OCI-LY3 (cell line): ENCODE measurements at regions not wholly inside any gene's neighbourhood (a gene's known extent, or its start where the extent isn't known, plus 50 kb on each side); places are given as distances from the start of the nearest gene placed in this dataset.

ENCODE experiments used
- H2AFZ ChIP-seq: fragments of 200-600, 300-600 bp; shearing (Covaris generic); 2 replicates; pipeline ENCODE4 v1.6.0; 2014; ENCODE audit warnings: antibody characterized with exemption, low read depth, low read length
- H3K27ac ChIP-seq: fragments of 200-600, 300-600 bp; sonication (generic); 2 replicates; pipeline ENCODE4 v1.5.1; 2014; ENCODE audit warnings: mild to moderate bottlenecking, low read length, moderate library complexity, mixed read lengths
- H3K27me3 ChIP-seq: fragments of 200-600, 300-600 bp; sonication (generic); 2 replicates; pipeline ENCODE4 v1.6.1; 2014; ENCODE audit warnings: low read depth, low read length, mixed read lengths
- H3K36me3 ChIP-seq: fragments of 200-600, 300-600 bp; sonication (generic); replicated peaks from 2 replicates; pipeline ENCODE3; 2014; ENCODE audit warnings: low read depth, low read length, mixed read lengths
- H3K4me1 ChIP-seq: fragments of 300-600, 200-600 bp; sonication (generic); 2 replicates; pipeline ENCODE4 v1.6.1; 2014; ENCODE audit warnings: low read length, mixed read lengths
- H3K4me2 ChIP-seq: fragments of 200-600, 300-600 bp; sonication (generic); 2 replicates; pipeline ENCODE4 v1.6.1; 2014; ENCODE audit warnings: low read length, mixed read lengths
- H3K4me3 ChIP-seq: fragments of 300-600, 200-600 bp; sonication (generic); 2 replicates; pipeline ENCODE4 v1.5.1; 2014; ENCODE audit warnings: antibody characterized with exemption, mild to moderate bottlenecking, low read length, moderate library complexity
- H3K79me2 ChIP-seq: fragments of 300-600, 200-600 bp; shearing (Covaris generic); 2 replicates; pipeline ENCODE4 v1.6.1; 2014; ENCODE audit warnings: mild to moderate bottlenecking, low read length, mixed read lengths
- H3K9ac ChIP-seq: fragments of 300-600, 200-600 bp; shearing (Covaris generic); 2 replicates; pipeline ENCODE4 v1.6.0; 2014; ENCODE audit warnings: mild to moderate bottlenecking, low read length, moderate library complexity
- H3K9me3 ChIP-seq: fragments of 200-600, 300-600 bp; shearing (Covaris generic); 2 replicates; pipeline ENCODE4 v1.6.1; 2014; ENCODE audit warnings: low read length, mixed read lengths; ENCODE audit not compliant: insufficient read depth
- H4K20me1 ChIP-seq: fragments of 200-600, 300-600 bp; sonication (generic); 2 replicates; pipeline ENCODE4 v1.6.1; 2016; ENCODE audit warnings: low read length, mixed read lengths; ENCODE audit not compliant: insufficient read depth
- EZH2phosphoT487 ChIP-seq: fragments of 200-600 bp; shearing (Covaris generic); IDR thresholded peaks from 2 replicates; pipeline ENCODE4 v1.6.1; 2018; ENCODE audit warnings: antibody characterized with exemption, mixed run types, low read depth
- TF ChIP-seq, protein P1 (sequence below): fragments of 200-600, 300-600 bp; sonication (generic); IDR thresholded peaks from 2 replicates; pipeline ENCODE4 v1.5.1; 2014; ENCODE audit warnings: antibody characterized with exemption, low read length, low read depth

DNA sequence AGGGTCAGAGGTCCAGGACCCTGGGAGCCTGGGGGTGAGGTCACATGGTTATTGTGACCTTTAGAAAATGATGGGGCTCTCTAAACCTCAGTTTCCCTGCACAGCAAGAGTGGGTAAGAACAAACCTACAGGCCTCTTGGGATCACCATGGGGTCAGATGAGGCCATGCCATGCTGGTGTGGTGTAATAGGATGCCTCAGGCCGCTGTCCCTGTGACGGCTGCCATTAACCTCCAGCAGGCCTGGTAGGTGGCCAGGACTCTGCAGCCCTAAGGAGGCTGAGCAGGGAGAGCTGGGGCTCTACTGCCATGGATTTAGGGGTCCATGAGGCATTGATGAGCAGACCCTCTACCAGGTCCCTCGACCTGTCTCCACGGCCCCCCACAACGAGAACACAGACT, 265.5 kb downstream of the CTTN start:
- Histone ChIP-seq H3K4me1 (no peaks in the 10 kb centered on the region), H3K9ac (no peak overlapping the region), H3K27ac (no peak overlapping the region), H3K79me2 (no peaks in the 10 kb centered on the region), H4K20me1 (no peaks in the 10 kb centered on the region), H3K9me3 (no peaks in the 10 kb centered on the region), H3K4me3 (no peak overlapping the region), H3K27me3 (no peaks in the 10 kb centered on the region; the same call in 1 of the 2 replicates), H2AFZ (no peak overlapping the region), H3K4me2 (no peak overlapping the region), H3K36me3 (no peaks in the 10 kb centered on the region)
- TF ChIP-seq, protein P1, sequence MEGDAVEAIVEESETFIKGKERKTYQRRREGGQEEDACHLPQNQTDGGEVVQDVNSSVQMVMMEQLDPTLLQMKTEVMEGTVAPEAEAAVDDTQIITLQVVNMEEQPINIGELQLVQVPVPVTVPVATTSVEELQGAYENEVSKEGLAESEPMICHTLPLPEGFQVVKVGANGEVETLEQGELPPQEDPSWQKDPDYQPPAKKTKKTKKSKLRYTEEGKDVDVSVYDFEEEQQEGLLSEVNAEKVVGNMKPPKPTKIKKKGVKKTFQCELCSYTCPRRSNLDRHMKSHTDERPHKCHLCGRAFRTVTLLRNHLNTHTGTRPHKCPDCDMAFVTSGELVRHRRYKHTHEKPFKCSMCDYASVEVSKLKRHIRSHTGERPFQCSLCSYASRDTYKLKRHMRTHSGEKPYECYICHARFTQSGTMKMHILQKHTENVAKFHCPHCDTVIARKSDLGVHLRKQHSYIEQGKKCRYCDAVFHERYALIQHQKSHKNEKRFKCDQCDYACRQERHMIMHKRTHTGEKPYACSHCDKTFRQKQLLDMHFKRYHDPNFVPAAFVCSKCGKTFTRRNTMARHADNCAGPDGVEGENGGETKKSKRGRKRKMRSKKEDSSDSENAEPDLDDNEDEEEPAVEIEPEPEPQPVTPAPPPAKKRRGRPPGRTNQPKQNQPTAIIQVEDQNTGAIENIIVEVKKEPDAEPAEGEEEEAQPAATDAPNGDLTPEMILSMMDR: no peak
- TF ChIP-seq EZH2phosphoT487: no peak

DNA sequence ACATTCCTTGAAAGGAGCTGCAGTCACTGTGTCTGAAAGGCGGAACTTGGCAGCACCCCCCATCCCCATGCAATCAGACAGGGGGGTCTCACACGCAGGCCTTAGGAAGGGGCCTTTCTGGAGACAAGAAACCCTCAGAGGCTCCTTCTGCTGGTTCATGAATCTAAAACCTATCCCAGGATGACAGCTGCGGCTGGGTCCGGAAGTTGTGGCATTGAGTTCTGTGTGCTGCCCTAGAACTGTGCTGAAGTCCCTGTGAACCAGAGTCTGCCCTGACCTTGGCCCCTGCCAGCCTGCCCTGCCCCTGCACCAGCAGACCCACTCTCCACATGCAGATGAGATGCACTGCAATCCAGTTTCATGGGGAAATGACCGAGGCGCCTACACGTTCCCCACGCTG, 268.0 kb downstream of the CTTN start:
- Histone ChIP-seq H3K36me3 (no peaks in the 10 kb centered on the region), H3K27me3 (no peaks in the 10 kb centered on the region; the same call in 1 of the 2 replicates), H3K27ac (no peak overlapping the region), H3K4me2 (no peak overlapping the region), H2AFZ (no peak overlapping the region), H4K20me1 (no peaks in the 10 kb centered on the region), H3K9ac (no peak overlapping the region), H3K4me3 (no peak overlapping the region), H3K79me2 (no peaks in the 10 kb centered on the region), H3K9me3 (no peaks in the 10 kb centered on the region), H3K4me1 (no peaks in the 10 kb centered on the region)
- TF ChIP-seq, protein P1: no peak
- TF ChIP-seq EZH2phosphoT487: no peak

DNA sequence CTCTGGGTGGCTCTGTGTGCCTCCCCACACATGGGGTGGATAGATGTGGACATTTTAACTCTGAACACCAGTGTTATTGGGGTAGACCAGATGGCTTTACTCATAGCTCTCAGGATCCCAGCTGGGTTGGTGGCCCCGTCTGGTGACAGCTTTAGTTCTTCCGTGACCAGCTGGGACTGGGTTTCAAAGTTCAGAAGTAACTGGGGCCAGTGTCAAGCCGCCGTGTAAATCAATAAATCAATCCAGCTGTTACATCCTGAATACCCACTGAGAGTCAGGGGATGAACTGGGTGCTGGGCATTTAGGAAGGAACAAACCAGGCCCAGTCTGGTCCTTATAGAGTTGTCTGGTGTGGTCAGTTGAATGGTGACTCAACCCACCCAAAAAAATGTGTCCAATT, 269.4 kb downstream of the CTTN start:
- H4K20me1 ChIP-seq: no peaks in the 10 kb centered on the region
- H3K4me1 ChIP-seq: no peaks in the 10 kb centered on the region
- H3K79me2 ChIP-seq: no peaks in the 10 kb centered on the region
- H3K9ac ChIP-seq: no peak overlapping the region
- H3K27me3 ChIP-seq: no peaks in the 10 kb centered on the region; the same call in 1 of the 2 replicates
- H2AFZ ChIP-seq: no peak overlapping the region
- TF ChIP-seq, protein P1: no peak
- TF ChIP-seq EZH2phosphoT487: no peak
- no peak overlapping the region for H3K27ac ChIP-seq
- no peak overlapping the region for H3K4me2 ChIP-seq
- no peaks in the 10 kb centered on the region for H3K36me3 ChIP-seq
- H3K9me3 ChIP-seq: no peaks in the 10 kb centered on the region
- H3K4me3 ChIP-seq: no peak overlapping the region

DNA sequence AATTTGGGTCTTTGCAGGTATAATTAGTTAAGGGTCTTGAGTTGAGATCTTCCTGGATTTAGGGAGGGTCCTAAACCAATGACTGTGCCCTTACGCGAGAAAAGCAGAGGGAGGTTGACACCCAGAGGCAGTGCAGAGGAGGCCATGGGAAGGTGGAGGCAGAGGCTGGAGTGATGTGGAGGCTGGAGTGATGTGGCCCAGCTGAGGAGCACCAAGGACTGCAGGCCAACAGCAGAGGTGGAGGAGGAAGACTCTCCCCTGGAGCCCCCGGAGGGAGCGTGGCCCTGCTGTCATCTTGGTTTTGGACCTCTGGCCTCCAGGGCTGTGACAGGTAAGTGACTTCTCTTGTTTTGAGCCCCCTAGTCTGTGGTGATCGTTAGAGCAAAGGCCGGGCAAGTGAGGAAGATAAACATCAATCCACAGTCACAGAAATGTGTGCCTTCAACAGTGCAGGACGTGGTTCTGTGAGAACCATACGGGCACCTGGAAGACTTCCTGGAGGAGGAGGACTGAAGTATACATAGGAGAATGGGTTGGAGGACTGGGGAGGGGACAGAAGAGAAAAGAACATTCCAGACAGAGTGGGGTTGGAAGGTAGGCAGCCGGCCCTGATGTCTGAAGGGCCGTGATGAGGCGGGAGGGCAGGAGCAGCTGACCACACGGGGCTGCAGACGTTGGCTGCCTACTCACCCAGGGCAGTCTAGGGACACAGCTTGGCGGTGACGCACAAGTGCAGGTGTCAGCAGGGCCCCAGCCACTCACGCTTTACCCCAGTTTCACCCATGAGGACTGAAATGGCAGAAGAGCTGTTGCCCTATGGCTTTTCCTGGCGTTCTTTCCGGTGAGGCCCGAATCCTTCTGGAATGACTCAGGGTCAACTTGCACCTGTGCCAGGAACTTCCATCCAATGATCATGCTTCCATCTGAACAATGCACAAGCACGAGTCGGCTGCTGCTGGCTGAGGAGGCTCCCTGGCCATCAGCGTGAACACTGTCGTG, 270.2 kb downstream of the CTTN start:
- Histone ChIP-seq H3K9me3 (no peaks in the 10 kb centered on the region), H3K4me2 (no peak overlapping the region), H3K27me3 (no peaks in the 10 kb centered on the region; the same call in 1 of the 2 replicates), H3K9ac (no peak overlapping the region), H3K36me3 (no peaks in the 10 kb centered on the region), H3K4me3 (no peak overlapping the region), H2AFZ (no peak overlapping the region), H3K4me1 (no peaks in the 10 kb centered on the region), H3K27ac (no peak overlapping the region), H3K79me2 (no peaks in the 10 kb centered on the region), H4K20me1 (no peaks in the 10 kb centered on the region)
- no peak for TF ChIP-seq EZH2phosphoT487
- TF ChIP-seq, protein P1: no peak
